ENCODE measurements at regions not wholly inside any gene's neighbourhood (a gene's known extent, or its start where the extent isn't known, plus 50 kb on each side); places are given as distances from the start of the nearest gene placed in this dataset.

GRCh38 chr5:88558366-88558765 is 289.7 kb upstream of the TMEM161B start:
- DNase-seq, result no peak
- no peak overlapping the region for H3K27ac ChIP-seq (ENCODE audit: insufficient read depth, low read length, poor library complexity, severe bottlenecking)
- Mint-ChIP-seq H3K27me3 (no peaks in the 10 kb centered on the region), H3K27ac (no peak overlapping the region), H3K36me3 (no peaks in the 10 kb centered on the region), H3K9me3 (no peaks in the 10 kb centered on the region), H3K4me1 (peaks cover 0 to 4% (median 0%) of the 10 kb centered on the region in 4 donors), H3K4me3 (no peak overlapping the region)
- H3K27me3 ChIP-seq (ENCODE audit: control insufficient read depth, insufficient read depth, low read length), result no peaks in the 10 kb centered on the region
- H3K36me3 ChIP-seq (ENCODE audit: control insufficient read depth, insufficient read depth, low read length), result no peaks in the 10 kb centered on the region
- no peak for ATAC-seq (ENCODE audit: low read depth in 2 of 2)
- no peaks in the 10 kb centered on the region for H3K9me3 ChIP-seq (ENCODE audit: control insufficient read depth in 2 of 2, low read length in 2 of 2)
- H3K4me3 ChIP-seq (ENCODE audit: low read depth, low read length), result no peak overlapping the region
- no peaks in the 10 kb centered on the region for H3K4me1 ChIP-seq (ENCODE audit: control insufficient read depth, insufficient read depth, low read length, poor library complexity, severe bottlenecking)

GRCh38 chr5:88557881-88558280 is 289.2 kb upstream of the TMEM161B start:
- no peaks in the 10 kb centered on the region for H3K27me3 Mint-ChIP-seq
- no peaks in the 10 kb centered on the region for H3K4me1 ChIP-seq (ENCODE audit: control insufficient read depth, insufficient read depth, low read length, poor library complexity, severe bottlenecking)
- H3K27ac Mint-ChIP-seq, result no peak overlapping the region
- no peak overlapping the region for H3K4me3 ChIP-seq (ENCODE audit: low read depth, low read length)
- peaks cover 0 to 4% (median 0%) of the 10 kb centered on the region in 4 donors for H3K4me1 Mint-ChIP-seq
- no peaks in the 10 kb centered on the region for H3K9me3 Mint-ChIP-seq
- no peaks in the 10 kb centered on the region for H3K9me3 ChIP-seq (ENCODE audit: control insufficient read depth in 2 of 2, low read length in 2 of 2)
- ATAC-seq (ENCODE audit: low read depth in 2 of 2) (no peak), DNase-seq (no peak)
- no peaks in the 10 kb centered on the region for H3K36me3 ChIP-seq (ENCODE audit: control insufficient read depth, insufficient read depth, low read length)
- no peak overlapping the region for H3K4me3 Mint-ChIP-seq
- no peaks in the 10 kb centered on the region for H3K27me3 ChIP-seq (ENCODE audit: control insufficient read depth, insufficient read depth, low read length)
- no peaks in the 10 kb centered on the region for H3K36me3 Mint-ChIP-seq
- no peak overlapping the region for H3K27ac ChIP-seq (ENCODE audit: insufficient read depth, low read length, poor library complexity, severe bottlenecking)

GRCh38 chr5:88557131-88557530 is 288.5 kb upstream of the TMEM161B start:
- H3K27me3 Mint-ChIP-seq, result no peaks in the 10 kb centered on the region
- H3K36me3 ChIP-seq (ENCODE audit: control insufficient read depth, insufficient read depth, low read length), result no peaks in the 10 kb centered on the region
- DNase-seq (no peak), ATAC-seq (ENCODE audit: low read depth in 2 of 2) (no peak)
- H3K27ac Mint-ChIP-seq, result no peak overlapping the region
- peaks cover 0 to 4% (median 0%) of the 10 kb centered on the region in 4 donors for H3K4me1 Mint-ChIP-seq
- H3K4me1 ChIP-seq (ENCODE audit: control insufficient read depth, insufficient read depth, low read length, poor library complexity, severe bottlenecking), result no peaks in the 10 kb centered on the region
- H3K27ac ChIP-seq (ENCODE audit: insufficient read depth, low read length, poor library complexity, severe bottlenecking), result no peak overlapping the region
- no peaks in the 10 kb centered on the region for H3K9me3 Mint-ChIP-seq
- H3K36me3 Mint-ChIP-seq, result no peaks in the 10 kb centered on the region
- no peaks in the 10 kb centered on the region for H3K9me3 ChIP-seq (ENCODE audit: control insufficient read depth in 2 of 2, low read length in 2 of 2)
- no peak overlapping the region for H3K4me3 ChIP-seq (ENCODE audit: low read depth, low read length)
- H3K27me3 ChIP-seq (ENCODE audit: control insufficient read depth, insufficient read depth, low read length), result no peaks in the 10 kb centered on the region
- H3K4me3 Mint-ChIP-seq, result no peak overlapping the region

GRCh38 chr5:88556406-88556805 is 287.8 kb upstream of the TMEM161B start:
- Mint-ChIP-seq H3K27me3 (no peaks in the 10 kb centered on the region), H3K9me3 (no peaks in the 10 kb centered on the region), H3K27ac (no peak overlapping the region), H3K4me3 (no peak overlapping the region), H3K36me3 (no peaks in the 10 kb centered on the region), H3K4me1 (peaks cover 0 to 4% (median 0%) of the 10 kb centered on the region in 4 donors)
- no peak for DNase-seq
- Histone ChIP-seq H3K9me3 (ENCODE audit: control insufficient read depth in 2 of 2, low read length in 2 of 2) (no peaks in the 10 kb centered on the region), H3K27ac (ENCODE audit: insufficient read depth, low read length, poor library complexity, severe bottlenecking) (no peak overlapping the region), H3K27me3 (ENCODE audit: control insufficient read depth, insufficient read depth, low read length) (no peaks in the 10 kb centered on the region), H3K36me3 (ENCODE audit: control insufficient read depth, insufficient read depth, low read length) (no peaks in the 10 kb centered on the region), H3K4me1 (ENCODE audit: control insufficient read depth, insufficient read depth, low read length, poor library complexity, severe bottlenecking) (no peaks in the 10 kb centered on the region), H3K4me3 (ENCODE audit: low read depth, low read length) (no peak overlapping the region)
- ATAC-seq (ENCODE audit: low read depth in 2 of 2), result no peak

- no peaks in the 10 kb centered on the region for H3K4me1 ChIP-seq (ENCODE audit: control insufficient read depth, insufficient read depth, low read length, poor library complexity, severe bottlenecking)
- peak in 1 of 3 donors; percentile 1 for DNase-seq
- Mint-ChIP-seq H3K36me3 (no peaks in the 10 kb centered on the region), H3K27me3 (no peaks in the 10 kb centered on the region), H3K4me3 (no peak overlapping the region), H3K4me1 (peaks cover 0 to 4% (median 0%) of the 10 kb centered on the region in 4 donors), H3K9me3 (no peaks in the 10 kb centered on the region), H3K27ac (no peak overlapping the region)
- no peak for ATAC-seq (ENCODE audit: low read depth in 2 of 2)
- no peaks in the 10 kb centered on the region for H3K27me3 ChIP-seq (ENCODE audit: control insufficient read depth, insufficient read depth, low read length)
- H3K27ac ChIP-seq (ENCODE audit: insufficient read depth, low read length, poor library complexity, severe bottlenecking), result no peak overlapping the region
- no peak overlapping the region for H3K4me3 ChIP-seq (ENCODE audit: low read depth, low read length)
- no peaks in the 10 kb centered on the region for H3K9me3 ChIP-seq (ENCODE audit: control insufficient read depth in 2 of 2, low read length in 2 of 2)
- H3K36me3 ChIP-seq (ENCODE audit: control insufficient read depth, insufficient read depth, low read length), result no peaks in the 10 kb centered on the region
Observed at GRCh38 chr5:88555674-88556073, 287.0 kb upstream of the TMEM161B start.

- no peak for ATAC-seq (ENCODE audit: low read depth in 2 of 2)
- DNase-seq, result no peak
- Histone ChIP-seq H3K27me3 (ENCODE audit: control insufficient read depth, insufficient read depth, low read length) (no peaks in the 10 kb centered on the region), H3K27ac (ENCODE audit: insufficient read depth, low read length, poor library complexity, severe bottlenecking) (no peak overlapping the region), H3K36me3 (ENCODE audit: control insufficient read depth, insufficient read depth, low read length) (no peaks in the 10 kb centered on the region), H3K4me3 (ENCODE audit: low read depth, low read length) (no peak overlapping the region), H3K9me3 (ENCODE audit: control insufficient read depth in 2 of 2, low read length in 2 of 2) (no peaks in the 10 kb centered on the region), H3K4me1 (ENCODE audit: control insufficient read depth, insufficient read depth, low read length, poor library complexity, severe bottlenecking) (no peaks in the 10 kb centered on the region)
- peaks cover 0 to 4% (median 0%) of the 10 kb centered on the region in 4 donors for H3K4me1 Mint-ChIP-seq
- H3K4me3 Mint-ChIP-seq, result no peak overlapping the region
- H3K27me3 Mint-ChIP-seq, result no peaks in the 10 kb centered on the region
- no peaks in the 10 kb centered on the region for H3K9me3 Mint-ChIP-seq
- H3K36me3 Mint-ChIP-seq, result no peaks in the 10 kb centered on the region
- no peak overlapping the region for H3K27ac Mint-ChIP-seq
Observed at GRCh38 chr5:88553986-88554385, 285.3 kb upstream of the TMEM161B start.

GRCh38 chr5:88553136-88553875 is 284.7 kb upstream of the TMEM161B start:
- Histone ChIP-seq H3K27me3 (ENCODE audit: control insufficient read depth, insufficient read depth, low read length) (no peaks in the 10 kb centered on the region), H3K36me3 (ENCODE audit: control insufficient read depth, insufficient read depth, low read length) (no peaks in the 10 kb centered on the region), H3K9me3 (ENCODE audit: control insufficient read depth in 2 of 2, low read length in 2 of 2) (no peaks in the 10 kb centered on the region), H3K27ac (ENCODE audit: insufficient read depth, low read length, poor library complexity, severe bottlenecking) (no peak overlapping the region), H3K4me1 (ENCODE audit: control insufficient read depth, insufficient read depth, low read length, poor library complexity, severe bottlenecking) (no peaks in the 10 kb centered on the region), H3K4me3 (ENCODE audit: low read depth, low read length) (no peak overlapping the region)
- Mint-ChIP-seq H3K4me1 (peaks cover 0 to 4% (median 0%) of the 10 kb centered on the region in 4 donors), H3K27me3 (no peaks in the 10 kb centered on the region), H3K4me3 (no peak overlapping the region), H3K27ac (no peak overlapping the region), H3K9me3 (no peaks in the 10 kb centered on the region), H3K36me3 (no peaks in the 10 kb centered on the region)
- DNase-seq, result no peak
- ATAC-seq (ENCODE audit: low read depth in 2 of 2), result no peak

- ATAC-seq (ENCODE audit: low read depth in 2 of 2), result no peak
- Histone ChIP-seq H3K36me3 (ENCODE audit: control insufficient read depth, insufficient read depth, low read length) (no peaks in the 10 kb centered on the region), H3K4me1 (ENCODE audit: control insufficient read depth, insufficient read depth, low read length, poor library complexity, severe bottlenecking) (no peaks in the 10 kb centered on the region), H3K4me3 (ENCODE audit: low read depth, low read length) (no peak overlapping the region), H3K9me3 (ENCODE audit: control insufficient read depth in 2 of 2, low read length in 2 of 2) (no peaks in the 10 kb centered on the region), H3K27ac (ENCODE audit: insufficient read depth, low read length, poor library complexity, severe bottlenecking) (no peak overlapping the region), H3K27me3 (ENCODE audit: control insufficient read depth, insufficient read depth, low read length) (no peaks in the 10 kb centered on the region)
- H3K27ac Mint-ChIP-seq, result no peak overlapping the region
- no peaks in the 10 kb centered on the region for H3K9me3 Mint-ChIP-seq
- no peak for DNase-seq
- H3K36me3 Mint-ChIP-seq, result no peaks in the 10 kb centered on the region
- H3K27me3 Mint-ChIP-seq, result no peaks in the 10 kb centered on the region
- H3K4me1 Mint-ChIP-seq, result peaks cover 0 to 4% (median 0%) of the 10 kb centered on the region in 4 donors
- no peak overlapping the region for H3K4me3 Mint-ChIP-seq
Observed at GRCh38 chr5:88552426-88552825, 283.8 kb upstream of the TMEM161B start.
